ENCODE measurements at regions not wholly inside any gene's neighbourhood (a gene's known extent, or its start where the extent isn't known, plus 50 kb on each side); places are given as distances from the start of the nearest gene placed in this dataset.

DNA sequence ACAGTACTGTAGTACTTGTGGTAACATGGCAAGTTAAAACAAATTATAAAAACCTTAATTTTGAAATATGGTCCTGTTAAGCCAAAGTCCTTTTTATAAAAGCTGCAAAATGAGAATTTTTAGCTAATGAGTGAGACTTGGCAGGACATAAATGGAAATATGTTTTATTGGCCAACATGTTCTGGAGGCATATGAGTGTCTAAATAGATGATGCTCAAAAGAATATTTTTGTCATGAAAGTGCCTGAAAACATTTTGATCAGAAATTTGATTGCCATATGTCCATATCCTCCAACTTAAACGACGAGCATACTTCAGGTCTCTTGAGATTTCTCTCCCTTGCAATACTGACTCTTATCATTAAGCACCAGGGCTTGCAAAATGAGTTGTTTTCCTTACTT, 972.6 kb downstream of the TMTC2 start:
- TF ChIP-seq, protein P1, sequence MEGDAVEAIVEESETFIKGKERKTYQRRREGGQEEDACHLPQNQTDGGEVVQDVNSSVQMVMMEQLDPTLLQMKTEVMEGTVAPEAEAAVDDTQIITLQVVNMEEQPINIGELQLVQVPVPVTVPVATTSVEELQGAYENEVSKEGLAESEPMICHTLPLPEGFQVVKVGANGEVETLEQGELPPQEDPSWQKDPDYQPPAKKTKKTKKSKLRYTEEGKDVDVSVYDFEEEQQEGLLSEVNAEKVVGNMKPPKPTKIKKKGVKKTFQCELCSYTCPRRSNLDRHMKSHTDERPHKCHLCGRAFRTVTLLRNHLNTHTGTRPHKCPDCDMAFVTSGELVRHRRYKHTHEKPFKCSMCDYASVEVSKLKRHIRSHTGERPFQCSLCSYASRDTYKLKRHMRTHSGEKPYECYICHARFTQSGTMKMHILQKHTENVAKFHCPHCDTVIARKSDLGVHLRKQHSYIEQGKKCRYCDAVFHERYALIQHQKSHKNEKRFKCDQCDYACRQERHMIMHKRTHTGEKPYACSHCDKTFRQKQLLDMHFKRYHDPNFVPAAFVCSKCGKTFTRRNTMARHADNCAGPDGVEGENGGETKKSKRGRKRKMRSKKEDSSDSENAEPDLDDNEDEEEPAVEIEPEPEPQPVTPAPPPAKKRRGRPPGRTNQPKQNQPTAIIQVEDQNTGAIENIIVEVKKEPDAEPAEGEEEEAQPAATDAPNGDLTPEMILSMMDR (IDR thresholded peaks at IDR 0.05) = no peak
- TF ChIP-seq POLR2A (IDR thresholded peaks at IDR 0.05) (no peak), POLR2AphosphoS5 (IDR thresholded peaks at IDR 0.05) (no peak), EP300 (IDR thresholded peaks at IDR 0.05) (no peak)
